ENCODE measurements at regions not wholly inside any gene's neighbourhood (a gene's known extent, or its start where the extent isn't known, plus 50 kb on each side); places are given as distances from the start of the nearest gene placed in this dataset.
"Not testable (repeated sequence)": the region's sequence is repeated elsewhere in the genome, so short reads cannot be mapped to it uniquely, and the experiment has no call there.

DNA sequence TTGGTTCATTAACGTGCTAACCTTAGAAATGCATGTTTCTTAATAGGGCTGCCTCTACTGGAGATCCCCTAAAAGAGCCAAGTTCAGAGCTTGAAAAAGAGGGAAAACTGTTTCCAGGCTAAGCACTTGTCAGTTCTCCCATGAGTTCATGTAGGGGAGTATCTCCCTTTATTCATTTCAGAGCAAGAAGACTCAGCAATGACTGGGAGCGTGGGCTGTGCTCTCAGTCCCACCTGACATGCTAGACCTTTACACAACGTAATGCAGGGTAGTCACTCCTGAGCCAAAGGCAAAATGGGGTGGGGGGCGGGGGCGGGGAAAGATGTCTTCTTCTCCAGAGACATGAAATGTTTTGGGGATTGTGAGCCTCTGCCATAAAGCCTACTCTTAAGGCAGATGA, 420.1 kb upstream of the MCTP2 start:
- DNase-seq: no peak

DNA sequence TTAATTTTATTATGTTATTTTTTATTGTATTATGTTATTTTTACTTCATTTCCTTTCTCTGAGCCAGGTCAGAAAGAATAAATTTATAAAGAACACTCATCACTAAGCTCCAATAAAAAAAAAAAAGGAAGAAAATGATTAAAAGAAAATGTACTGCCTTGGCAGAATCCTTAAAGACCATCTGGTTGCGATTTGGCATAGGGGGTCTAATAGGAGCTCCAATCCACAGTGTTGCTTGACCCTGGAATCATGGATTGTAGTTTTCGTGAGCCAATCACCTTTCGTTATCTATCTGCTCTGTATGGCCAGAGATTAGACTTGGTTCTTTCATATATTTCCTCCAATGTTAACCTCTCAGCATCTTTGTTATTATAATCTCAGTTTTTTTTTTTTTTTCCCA, 421.8 kb upstream of the MCTP2 start:
- DNase-seq: no peak

DNA sequence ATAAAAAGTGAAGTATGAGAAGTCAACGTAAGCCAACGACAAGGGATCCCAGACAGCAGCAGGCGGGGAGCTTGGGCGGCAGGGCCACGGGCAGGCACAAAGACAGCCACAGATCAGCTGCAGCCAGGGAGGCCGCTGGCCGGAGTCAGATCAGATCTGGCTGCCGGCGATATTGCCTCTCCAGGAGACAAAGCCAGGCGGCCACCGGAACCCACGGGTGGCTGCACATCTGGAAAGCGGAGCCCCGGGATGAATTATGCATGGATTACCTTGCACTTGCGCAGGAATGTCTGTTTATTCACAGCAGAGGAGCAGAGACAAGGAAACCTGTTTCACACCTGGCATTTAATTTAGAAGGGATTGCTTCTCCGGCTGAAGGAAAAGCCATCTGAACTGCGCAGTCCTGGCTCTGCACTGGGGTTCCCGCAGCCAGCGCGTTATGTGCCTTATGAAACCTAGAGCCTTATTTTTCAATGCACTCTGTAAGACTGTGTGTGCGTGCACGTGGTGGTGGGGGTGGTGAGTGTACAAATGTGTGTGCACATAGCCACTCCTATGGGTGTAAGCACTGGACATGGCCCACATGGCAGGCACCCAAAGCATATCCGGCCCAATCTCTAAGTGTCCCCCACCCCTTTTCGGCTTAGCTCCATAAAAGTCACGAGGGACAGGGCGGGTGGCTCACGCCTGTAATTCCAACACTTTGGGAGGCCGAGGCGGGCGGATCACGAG, 427.8 kb upstream of the MCTP2 start:
- DNase-seq: peak in 1 of 2 experiments; percentile 39

DNA sequence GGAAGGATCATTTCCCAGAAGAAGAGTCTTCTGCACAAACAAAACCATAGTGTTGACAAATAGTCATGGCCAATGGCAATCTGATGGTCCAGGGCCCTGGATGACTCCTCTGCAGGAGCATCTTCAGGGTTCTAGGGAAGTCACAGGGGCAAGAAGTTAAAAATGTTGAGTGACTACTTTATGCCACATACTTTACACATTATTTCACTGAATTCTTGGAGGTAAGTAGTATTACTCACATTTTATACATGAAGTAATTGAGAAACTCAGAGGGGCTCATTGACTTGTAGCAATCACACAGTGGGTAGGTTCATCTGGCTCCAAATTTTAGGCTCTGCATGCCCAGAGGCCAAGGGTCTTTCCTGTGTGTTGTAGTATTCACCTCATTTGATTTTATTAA, 430.2 kb upstream of the MCTP2 start:
- DNase-seq: no peak

DNA sequence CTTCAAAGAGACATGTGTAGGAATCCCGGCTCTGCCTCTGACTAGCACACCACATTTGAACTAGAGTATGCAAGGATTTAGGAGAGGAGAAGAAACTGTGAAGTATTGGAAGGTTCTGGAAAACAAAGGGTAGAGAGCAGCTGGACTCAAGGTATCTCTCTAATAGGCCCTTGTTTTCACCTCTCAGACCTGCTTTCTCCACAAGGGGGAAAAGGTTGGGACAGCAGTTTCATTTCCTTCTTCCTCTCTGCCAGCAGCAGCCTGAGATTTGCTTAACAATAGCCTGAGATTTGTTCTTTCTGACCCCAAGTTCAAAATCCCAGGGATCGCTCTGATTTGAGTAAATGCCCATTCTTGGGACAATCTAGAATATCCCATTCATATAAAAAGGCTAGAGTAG, 430.6 kb upstream of the MCTP2 start:
- DNase-seq: no peak

DNA sequence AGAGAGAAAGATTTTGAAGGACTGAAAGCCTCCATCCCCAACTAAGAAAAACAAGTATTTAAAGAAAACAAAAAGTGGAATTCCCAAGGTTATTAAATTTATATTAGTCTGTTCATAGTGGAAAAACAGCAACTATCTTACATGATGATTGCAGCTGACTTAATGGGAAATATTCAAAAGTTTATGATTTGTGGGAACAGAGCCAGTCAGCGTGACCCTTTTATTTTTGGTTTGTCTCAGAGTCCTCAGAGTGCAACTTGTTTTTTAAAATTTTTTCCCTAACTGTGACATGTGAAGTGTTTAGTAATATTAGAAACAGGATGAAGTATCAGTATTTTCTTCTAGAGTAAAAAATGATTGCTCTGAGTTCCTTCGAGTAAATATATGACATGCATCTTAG, 441.9 kb upstream of the MCTP2 start:
- no peak for DNase-seq

DNA sequence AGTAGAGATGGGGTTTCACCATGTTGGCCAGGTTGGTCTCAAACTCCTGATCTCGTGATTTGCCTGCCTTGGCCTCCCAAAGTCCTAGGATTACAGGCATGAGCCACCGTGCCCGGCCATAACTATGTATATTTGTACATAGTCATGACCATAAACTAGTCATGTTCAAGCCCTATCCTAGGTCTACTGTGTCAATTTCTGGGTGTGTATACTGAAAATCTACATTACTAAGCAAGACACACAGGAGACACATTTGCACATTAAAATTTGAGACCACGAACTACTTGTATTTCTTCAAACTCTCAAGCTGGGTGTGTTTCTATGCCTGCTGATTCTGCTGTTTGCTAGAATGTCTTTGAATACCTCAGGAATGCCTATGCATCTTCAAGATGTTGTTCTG, 451.3 kb upstream of the MCTP2 start:
- DNase-seq: no peak

DNA sequence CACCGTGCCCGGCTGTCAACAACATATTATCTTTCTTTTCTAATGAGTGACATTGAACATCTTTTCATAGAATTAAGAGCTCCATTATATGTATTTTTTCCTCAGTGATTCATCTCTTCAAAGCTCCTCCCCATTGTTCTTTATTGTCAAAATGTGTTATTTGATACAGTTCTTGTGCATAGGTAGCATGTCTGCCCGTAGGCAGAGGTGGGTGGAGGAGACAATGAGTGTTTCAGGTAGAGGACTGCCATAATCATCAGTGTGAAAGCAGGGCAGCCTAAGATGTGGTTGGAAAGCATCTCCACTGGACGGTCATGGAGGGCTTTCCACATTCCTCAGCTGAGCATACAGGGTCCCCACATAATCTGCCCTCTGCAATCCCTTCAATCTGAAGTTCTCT, 452.0 kb upstream of the MCTP2 start:
- DNase-seq: no peak

DNA sequence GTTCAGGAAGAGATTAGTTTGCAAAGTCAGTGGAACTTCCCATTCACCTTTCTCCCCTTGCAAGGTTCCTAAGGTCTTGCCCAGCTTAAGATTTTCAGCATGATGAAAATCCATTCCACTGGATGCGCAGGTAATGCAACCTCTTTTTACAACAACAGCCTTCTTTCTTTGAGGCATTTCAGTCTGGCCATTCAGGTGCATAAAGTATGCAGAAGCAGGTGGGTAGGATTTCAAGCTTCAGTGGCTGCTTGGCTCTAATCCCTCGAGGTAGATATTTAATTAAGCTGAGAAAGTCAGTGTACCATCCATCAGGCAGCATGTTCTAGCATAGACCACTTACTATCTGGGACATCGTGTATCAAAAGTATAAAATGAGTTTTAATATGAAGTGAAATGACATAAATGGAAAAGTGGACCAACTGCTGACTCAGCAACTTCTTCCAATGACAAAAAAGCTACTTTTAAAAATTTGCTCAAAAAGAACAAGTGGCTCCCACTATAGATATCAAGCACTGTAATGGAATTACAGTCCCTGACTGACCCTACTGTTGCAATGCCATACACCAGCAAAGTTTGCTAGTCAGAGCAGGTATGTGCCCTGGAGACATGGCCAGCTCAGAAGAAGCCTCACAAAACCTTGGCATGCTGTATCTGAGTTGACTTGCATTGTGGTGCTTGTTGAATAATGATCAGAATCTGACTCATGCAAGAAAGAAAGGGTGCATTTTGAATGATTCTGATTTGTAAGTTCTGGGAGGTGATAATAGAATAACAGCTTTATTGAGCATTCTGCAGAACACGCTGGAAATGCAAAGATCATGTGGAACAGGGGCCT, 459.9 kb upstream of the MCTP2 start:
- DNase-seq: peak in 1 of 2 experiments; percentile 50

DNA sequence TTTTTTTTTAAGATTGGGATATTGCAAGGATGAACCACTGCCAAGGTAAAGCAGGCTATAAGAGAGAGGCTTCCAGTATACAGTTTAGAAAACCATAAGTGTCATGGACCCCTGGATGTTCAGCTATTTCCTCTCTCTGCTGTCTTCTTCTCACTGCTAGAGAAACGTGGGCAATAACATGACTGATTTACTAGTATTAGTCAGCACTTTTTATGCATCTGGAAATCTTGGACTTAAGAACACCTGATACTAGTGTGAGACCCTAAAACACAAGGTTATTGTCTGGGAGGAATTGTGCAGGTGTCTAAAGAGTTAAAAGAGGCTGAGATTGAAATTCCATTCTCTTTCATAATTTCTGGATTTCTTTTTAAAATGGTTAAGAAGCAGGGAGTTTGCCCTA, 460.6 kb upstream of the MCTP2 start:
- DNase-seq: no peak

DNA sequence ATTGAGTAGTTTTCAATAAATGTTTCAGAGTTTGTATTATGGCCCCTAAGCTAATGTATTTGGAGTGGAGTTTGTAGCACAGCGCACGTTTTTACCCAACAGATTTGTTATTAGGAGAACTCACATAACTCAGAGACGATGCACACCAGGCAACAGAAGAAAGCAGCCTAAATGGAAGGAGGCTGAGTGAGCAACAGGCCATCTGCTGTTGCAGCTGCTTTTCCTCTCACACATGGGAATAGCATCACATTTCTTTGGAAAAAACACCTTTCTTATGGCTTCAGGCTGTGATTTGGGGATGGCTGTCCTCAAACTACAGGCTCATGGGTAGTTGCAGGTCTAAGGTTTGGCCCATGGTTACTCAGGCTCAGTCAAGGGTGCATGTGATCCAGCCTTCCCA, 469.3 kb upstream of the MCTP2 start:
- DNase-seq: no peak

DNA sequence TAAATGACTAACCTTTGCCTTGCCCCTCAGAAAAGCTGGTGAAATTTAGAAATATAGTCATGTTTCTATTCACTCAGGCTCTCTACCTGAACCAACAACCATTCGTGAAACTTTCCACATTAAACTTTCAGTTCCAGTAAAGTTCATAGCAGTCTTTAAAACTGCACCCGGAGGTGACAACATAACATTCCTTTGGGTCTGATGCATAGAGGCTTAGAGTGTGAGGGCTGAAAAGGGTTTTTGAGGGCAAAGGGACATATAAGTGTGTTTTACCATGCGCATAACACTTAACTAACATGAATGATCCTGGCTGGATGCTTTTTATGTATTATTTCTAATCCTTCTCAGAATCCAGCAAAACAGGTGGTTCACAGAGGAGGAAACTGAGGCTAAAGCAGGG, 471.7 kb upstream of the MCTP2 start:
- no peak for DNase-seq

DNA sequence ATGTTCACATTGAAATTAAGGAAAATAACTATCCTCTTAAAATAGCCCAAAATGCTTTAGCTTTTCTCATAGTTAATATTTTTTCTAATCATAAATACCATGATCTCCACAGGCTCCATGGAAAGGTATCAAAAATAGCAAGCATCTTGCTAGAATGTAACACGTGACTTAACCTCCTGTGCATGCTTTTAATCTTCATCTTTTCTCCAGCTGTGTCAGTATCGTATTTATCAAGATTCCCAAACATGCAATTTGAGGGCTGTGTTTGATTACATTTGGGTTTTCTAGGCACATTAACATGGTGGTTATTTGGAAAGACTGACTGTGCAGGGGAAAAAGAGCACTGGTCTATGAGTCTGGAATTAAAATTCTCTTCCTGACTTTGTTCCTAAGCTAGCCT, 472.5 kb upstream of the MCTP2 start:
- no peak for DNase-seq

DNA sequence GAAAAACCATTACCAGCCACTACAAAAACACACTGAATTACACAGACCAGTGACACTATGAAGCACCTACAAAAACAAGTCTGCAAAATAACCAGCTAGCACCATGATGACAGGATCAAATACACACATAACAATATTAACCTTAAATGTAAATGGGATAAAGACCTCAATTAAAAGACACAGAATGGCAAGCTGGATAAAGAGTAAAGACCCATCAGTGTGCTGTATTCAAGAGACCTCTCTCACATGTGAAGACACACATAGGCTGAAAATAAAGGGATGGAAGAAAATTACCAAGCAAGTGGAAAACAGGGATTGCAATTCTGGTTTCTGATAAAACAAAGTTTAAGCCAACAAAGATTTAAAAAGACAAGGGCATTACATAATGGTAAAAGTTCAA, 482.7 kb upstream of the MCTP2 start:
- no peak for DNase-seq

DNA sequence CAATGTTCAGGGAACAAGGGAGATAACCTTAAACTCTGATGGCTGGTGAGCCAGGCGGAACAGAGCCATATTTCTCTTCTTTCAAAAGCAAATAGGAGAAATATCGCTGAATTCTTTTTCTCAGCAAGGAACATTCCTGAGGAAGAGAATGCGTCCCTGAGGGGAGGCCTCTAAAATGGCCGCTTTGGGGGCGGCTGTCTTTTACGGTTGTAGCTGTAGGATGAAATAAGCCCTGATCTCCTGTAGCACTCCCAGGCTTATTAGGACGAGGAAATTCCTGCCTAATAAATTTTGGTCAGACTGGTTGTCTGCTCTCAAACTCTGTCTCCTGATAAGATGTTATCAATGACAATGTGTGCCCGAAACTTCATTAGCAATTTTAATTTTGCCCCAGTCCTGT, 496.4 kb upstream of the MCTP2 start:
- not testable (repeated sequence) for DNase-seq

DNA sequence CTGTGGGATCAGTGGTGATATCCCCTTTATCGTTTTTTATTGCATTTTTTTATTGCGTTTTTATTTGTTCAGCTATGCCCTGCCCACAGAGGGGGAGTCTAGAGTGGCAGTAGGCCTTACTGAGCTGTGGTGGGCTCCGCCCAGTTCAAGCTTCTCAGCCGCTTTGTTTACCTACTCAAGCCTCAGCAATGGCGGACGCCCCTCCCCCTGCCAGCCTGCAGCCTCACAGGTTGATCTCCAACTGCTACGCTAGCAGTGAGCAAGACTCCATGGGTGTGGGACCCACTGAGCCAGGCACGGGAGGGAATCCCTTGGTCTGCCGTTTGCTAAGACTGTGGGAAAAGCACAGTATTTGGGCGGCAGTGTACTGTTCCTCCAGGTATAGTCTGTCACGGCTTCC, 500.6 kb upstream of the MCTP2 start:
- DNase-seq: peak in 1 of 2 experiments; percentile 1

DNA sequence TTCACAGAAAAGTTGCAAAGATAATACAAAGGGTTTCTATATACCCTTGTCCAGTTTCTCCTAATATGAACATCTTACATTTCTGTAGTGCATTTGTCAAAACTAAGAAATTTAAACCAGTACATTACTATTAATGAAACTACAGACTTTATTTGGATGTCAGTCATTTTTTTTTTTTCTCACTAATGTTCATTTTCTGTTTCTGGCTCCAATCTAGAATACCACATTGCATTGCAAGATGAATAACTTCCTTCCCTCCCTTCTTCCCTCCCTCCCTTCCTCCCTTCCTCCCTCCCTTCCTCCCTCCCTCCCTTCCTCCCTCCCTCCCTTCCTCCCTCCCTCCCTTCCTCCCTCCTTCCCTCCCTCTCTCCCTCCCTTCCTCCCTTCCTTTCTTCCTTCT, 509.2 kb upstream of the MCTP2 start:
- DNase-seq: no peak

DNA sequence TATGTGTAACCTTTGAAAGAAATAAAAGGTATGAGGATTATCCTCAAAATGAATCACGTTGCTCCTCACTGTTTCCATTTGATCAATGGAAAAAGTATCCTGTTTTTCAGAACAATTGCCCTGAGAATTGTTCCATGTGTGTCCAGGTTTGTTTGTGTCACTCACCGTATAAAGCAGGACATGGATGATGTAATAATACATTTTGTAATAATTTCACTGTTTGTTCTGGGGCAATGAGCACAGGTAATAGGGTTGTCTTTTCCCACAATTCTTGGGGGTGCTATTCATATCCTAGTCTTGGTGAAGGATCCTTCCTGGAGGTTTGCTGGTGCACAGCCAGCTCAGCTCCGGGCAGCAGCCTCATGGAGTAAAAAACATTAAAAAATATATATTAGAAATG, 510.8 kb upstream of the MCTP2 start:
- DNase-seq: no peak

DNA sequence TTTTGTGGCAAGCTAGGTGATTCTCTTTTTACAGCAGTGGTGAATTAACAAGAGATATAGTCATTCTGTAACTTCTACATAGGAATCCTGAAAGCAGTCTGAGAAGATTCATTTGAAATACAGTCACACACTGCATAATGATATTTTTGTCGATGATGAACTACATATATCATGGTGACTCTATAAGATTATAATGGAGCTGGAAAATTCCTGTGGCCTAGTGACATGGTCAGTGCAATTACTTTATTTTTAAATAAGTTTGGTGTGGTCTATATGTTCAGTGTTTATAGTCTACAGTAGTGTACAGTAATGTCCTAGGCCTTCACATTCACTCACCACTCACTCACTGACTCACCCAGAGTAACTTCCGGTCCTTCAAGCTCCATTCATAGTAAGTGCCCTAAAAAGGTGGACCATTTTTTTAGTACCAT, 511.4 kb upstream of the MCTP2 start:
- DNase-seq: no peak

DNA sequence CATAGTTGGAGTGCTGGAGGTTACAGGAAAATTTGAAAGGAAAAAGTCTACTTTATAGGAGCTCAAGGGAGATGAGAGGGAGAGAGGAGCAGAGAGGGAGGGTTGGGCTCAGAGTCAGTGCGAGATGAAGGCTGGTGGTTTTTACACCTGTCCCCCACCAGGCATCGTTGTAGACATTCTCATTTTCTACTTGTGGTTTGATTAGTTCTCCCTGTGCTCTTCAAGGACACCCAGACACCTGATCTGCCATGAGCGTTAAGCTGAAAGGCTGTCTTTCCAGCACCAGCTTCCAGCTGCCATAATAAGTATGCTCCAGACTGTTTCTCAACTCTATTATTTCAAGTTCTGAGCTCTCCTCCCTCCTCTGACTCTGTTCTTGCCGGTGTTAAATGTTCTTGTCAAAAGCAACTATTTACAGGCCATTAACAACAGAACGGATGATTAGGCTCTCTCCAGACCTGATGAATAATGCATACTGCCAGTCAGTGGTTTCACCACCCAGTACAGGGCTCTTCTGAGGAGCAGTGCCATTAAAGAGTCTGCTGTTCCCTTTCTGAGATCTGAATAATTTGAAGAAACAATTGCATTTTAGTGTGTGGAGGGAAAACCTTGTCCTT, 514.6 kb upstream of the MCTP2 start:
- DNase-seq: peak; percentile 53 to 69

DNA sequence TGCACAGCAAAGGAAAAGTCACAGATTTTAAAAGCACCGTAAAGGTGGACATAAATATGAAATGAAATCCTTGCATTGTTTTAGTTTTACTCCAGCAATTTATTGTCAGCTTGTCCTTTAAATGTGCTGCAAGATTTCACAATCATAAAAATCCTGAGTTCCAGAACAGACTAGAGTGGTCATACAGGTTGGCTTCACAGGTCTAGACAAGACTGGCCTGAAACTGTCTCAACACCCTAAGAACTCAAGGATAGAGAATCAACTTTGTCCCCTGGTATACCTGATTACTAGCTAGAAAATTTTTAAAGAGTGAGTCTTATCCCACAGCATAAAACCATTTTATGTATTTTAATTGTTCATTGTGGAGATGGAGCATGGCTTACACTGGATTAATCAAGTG, 521.7 kb upstream of the MCTP2 start:
- no peak for DNase-seq

DNA sequence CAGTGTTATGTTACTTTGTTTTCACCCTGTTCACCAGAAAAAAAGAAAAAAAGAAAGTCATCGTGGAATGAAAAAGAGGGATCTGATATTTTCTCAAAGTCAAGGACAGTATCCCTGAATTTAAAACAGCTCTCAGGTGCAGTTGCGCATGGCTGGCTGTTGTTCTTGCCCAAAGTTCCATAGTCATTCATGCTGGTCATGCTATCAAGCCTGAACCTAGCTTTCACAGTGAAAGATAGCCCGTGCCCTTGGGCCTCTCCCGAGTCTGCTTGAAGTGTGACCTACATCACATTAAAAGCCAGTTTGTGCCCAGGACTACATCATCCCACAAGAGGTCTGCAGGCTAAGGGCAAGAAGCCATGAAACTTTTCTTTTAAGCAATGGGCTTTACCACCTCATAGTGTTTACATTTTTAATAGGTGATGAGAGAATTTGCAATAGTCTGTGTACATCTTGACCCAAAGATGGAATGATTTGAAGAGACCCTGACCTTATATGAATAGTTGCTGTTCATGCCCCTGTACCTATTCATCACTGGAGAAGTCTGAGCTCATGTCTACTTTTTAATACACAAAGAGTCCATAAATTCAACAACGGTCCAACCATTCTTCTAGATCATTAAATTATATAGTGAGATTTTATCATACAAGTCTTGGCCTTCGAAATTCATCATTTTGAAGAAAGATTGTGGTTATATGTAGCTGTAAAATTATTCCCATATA, 522.5 kb upstream of the MCTP2 start:
- DNase-seq: no peak

DNA sequence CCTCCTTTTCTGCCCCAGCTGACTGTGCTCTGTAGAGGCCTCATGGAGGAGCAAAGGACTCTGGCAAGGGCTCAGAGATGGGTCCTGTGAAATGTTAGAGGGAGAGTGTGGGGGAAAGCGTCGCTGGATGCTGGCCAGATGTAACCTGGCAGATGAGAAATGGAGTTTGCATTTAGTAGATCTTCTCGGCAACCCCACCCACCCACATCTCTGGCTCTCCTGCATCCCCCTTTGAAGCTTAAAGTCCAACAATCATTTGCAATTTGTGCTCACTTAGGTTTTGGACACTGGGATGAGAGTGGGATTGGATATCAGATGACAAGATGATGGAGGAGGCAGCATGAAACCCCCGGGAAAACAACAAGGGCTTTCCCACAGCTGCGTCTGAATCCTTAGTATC, 523.6 kb upstream of the MCTP2 start:
- DNase-seq: no peak
